H1 (cell line): ENCODE measurements at regions not wholly inside any gene's neighbourhood (a gene's known extent, or its start where the extent isn't known, plus 50 kb on each side); places are given as distances from the start of the nearest gene placed in this dataset.

Experiments used
- TF ChIP-seq, protein P1 (sequence below): fragments of 300-600 bp; sonication (generic); IDR thresholded peaks from 2 replicates; pipeline ENCODE4 v1.7.1; 2012; ENCODE audit warnings: low read length, moderate library complexity, mild to moderate bottlenecking, inconsistent platforms; ENCODE audit not compliant: insufficient replicate concordance

DNA sequence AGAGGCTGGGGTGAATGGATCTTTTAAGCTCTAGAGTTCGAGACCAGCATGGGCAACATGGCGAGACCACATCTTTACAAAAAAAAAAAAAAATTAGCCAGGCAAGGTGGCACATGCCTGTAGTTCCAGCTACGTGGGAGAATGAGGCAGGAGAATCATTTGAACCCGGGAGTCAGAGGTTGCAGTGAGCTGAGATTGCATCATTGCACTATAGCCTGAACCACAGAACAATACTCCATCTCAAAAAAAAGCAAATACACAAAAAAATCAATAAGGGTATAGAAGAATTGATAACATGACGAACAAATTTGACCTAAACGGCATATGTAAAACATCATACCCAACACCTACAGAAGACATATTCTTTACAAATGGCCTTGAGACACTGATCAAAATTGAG, 668.4 kb downstream of the MECOM start (continued):
- TF ChIP-seq, protein P1, sequence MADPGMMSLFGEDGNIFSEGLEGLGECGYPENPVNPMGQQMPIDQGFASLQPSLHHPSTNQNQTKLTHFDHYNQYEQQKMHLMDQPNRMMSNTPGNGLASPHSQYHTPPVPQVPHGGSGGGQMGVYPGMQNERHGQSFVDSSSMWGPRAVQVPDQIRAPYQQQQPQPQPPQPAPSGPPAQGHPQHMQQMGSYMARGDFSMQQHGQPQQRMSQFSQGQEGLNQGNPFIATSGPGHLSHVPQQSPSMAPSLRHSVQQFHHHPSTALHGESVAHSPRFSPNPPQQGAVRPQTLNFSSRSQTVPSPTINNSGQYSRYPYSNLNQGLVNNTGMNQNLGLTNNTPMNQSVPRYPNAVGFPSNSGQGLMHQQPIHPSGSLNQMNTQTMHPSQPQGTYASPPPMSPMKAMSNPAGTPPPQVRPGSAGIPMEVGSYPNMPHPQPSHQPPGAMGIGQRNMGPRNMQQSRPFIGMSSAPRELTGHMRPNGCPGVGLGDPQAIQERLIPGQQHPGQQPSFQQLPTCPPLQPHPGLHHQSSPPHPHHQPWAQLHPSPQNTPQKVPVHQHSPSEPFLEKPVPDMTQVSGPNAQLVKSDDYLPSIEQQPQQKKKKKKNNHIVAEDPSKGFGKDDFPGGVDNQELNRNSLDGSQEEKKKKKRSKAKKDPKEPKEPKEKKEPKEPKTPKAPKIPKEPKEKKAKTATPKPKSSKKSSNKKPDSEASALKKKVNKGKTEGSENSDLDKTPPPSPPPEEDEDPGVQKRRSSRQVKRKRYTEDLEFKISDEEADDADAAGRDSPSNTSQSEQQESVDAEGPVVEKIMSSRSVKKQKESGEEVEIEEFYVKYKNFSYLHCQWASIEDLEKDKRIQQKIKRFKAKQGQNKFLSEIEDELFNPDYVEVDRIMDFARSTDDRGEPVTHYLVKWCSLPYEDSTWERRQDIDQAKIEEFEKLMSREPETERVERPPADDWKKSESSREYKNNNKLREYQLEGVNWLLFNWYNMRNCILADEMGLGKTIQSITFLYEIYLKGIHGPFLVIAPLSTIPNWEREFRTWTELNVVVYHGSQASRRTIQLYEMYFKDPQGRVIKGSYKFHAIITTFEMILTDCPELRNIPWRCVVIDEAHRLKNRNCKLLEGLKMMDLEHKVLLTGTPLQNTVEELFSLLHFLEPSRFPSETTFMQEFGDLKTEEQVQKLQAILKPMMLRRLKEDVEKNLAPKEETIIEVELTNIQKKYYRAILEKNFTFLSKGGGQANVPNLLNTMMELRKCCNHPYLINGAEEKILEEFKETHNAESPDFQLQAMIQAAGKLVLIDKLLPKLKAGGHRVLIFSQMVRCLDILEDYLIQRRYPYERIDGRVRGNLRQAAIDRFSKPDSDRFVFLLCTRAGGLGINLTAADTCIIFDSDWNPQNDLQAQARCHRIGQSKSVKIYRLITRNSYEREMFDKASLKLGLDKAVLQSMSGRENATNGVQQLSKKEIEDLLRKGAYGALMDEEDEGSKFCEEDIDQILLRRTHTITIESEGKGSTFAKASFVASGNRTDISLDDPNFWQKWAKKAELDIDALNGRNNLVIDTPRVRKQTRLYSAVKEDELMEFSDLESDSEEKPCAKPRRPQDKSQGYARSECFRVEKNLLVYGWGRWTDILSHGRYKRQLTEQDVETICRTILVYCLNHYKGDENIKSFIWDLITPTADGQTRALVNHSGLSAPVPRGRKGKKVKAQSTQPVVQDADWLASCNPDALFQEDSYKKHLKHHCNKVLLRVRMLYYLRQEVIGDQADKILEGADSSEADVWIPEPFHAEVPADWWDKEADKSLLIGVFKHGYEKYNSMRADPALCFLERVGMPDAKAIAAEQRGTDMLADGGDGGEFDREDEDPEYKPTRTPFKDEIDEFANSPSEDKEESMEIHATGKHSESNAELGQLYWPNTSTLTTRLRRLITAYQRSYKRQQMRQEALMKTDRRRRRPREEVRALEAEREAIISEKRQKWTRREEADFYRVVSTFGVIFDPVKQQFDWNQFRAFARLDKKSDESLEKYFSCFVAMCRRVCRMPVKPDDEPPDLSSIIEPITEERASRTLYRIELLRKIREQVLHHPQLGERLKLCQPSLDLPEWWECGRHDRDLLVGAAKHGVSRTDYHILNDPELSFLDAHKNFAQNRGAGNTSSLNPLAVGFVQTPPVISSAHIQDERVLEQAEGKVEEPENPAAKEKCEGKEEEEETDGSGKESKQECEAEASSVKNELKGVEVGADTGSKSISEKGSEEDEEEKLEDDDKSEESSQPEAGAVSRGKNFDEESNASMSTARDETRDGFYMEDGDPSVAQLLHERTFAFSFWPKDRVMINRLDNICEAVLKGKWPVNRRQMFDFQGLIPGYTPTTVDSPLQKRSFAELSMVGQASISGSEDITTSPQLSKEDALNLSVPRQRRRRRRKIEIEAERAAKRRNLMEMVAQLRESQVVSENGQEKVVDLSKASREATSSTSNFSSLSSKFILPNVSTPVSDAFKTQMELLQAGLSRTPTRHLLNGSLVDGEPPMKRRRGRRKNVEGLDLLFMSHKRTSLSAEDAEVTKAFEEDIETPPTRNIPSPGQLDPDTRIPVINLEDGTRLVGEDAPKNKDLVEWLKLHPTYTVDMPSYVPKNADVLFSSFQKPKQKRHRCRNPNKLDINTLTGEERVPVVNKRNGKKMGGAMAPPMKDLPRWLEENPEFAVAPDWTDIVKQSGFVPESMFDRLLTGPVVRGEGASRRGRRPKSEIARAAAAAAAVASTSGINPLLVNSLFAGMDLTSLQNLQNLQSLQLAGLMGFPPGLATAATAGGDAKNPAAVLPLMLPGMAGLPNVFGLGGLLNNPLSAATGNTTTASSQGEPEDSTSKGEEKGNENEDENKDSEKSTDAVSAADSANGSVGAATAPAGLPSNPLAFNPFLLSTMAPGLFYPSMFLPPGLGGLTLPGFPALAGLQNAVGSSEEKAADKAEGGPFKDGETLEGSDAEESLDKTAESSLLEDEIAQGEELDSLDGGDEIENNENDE: no peak
